GM08714 (cell line): ENCODE measurements at regions not wholly inside any gene's neighbourhood (a gene's known extent, or its start where the extent isn't known, plus 50 kb on each side); places are given as distances from the start of the nearest gene placed in this dataset.

Experiments used
- H3K4me3 ChIP-seq: fragments of 200-500 bp; sonication (Bioruptor generic); 2 replicates; pipeline ENCODE4 v1.5.1; 2014; ENCODE audit warnings: mild to moderate bottlenecking, low read length, inconsistent platforms
- ZNF274 ChIP-seq: IDR thresholded peaks from 2 replicates; pipeline ENCODE4 v1.6.1; 2012; ENCODE audit warnings: mild to moderate bottlenecking, low read depth, low read length

DNA sequence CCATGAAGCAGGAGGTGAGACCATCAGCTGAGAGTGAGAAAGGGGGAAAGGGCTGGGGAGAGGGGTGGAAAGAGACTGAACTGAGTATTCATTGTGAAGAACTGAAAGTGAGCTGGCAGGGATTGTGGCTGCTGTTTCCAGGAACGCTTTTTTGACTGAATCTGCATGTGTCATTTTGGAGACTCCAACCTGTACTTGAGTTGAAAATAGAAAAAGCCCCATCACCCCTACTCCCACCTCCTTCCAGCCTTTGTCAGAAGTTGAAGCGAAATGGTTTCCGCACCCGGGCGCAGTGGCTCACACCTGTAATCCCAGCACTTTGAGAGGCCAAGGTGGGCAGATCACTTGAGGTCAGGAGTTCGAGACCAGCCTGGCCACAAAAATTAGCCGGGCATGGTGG lies 128.0 kb upstream of the GPR12 start:
- no peak for TF ChIP-seq ZNF274
- no peak overlapping the region for H3K4me3 ChIP-seq

DNA sequence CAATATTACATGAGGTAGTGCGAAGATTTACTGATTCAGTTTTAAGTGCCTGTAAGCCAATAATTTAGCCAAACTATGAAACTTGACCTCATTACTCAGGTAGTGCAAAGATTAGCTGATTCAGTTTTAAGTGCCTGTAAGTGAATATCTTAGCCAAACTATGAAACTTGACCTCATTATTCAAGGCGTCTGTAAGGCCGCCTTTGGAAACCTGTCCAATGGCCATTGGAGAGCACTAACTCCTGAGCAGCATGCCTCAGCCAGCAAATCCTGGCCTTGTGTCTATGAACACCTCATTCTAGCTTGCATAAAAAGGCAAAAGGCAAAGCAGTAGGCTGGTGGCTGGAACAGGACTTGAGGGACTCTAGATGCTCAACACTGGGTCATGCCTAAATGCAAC lies 127.0 kb upstream of the GPR12 start:
- no peak overlapping the region for H3K4me3 ChIP-seq
- TF ChIP-seq ZNF274, result no peak

DNA sequence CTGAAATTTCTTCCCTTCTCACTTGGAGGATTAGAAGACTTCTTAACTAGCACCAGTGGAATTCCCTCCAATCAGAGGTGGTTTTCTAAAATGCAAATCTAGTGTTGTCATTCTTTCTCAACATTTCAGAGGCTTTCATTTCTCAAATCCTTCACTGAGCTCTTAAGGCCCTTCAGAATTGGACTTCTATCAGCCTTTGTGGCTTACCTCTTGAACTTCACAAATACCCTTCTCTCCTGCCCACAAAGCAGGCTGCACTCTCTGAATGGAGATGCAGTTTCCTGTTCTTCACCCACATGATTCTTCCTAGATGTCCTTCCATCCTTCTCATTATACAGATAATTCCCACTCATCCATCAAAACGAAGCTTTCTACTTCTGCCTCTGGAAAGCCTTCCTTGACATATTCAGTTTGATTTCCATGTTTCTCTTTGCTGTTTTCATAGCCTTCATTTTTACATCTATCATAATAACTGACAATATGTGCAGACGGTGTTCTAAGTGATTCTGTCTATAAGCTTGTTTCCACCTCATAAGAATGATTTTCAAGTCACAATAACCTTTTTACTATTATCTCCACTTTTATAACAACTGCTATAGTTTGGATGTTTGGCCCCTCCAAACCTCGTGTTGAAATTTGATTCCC lies 123.1 kb upstream of the GPR12 start:
- no peak for TF ChIP-seq ZNF274
- no peak overlapping the region for H3K4me3 ChIP-seq

DNA sequence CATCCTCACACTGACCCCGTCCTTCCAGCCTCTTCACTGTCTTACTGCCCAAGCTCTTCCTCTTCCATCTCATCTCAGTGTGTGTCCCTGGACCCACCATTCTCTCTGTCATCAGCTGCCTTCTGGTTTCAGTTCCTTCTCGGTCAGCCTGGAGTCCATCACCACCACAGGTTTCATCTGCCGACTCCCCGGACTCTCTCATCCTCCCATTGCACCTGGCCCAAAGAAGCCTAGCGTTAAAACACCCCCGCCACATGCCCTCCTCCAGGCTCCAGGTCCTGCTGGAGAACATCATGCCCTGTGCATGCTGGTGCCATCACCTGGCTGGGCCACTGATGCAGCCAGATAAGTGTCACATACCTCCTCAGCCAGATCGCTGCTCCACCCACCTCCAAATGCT lies 122.1 kb upstream of the GPR12 start:
- no peak overlapping the region for H3K4me3 ChIP-seq
- no peak for TF ChIP-seq ZNF274

DNA sequence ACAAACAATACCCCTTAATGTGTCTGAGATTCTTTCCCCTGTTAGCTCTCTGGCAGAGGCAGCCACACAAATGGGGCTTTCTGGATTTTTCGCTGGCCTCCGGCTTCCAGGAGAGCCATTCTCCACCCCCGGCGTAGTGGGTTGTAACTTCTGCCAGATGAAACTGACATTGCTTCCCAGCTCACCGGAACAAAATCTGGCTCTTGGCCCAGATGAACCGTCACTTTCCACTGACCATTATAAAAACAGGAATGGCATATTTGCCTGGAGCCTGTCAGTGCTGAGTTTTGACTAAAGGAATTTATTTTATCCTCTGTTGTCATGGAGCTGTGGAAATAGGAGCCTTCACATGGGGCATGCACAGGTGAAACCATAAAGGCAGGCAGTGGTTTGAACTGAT lies 120.6 kb upstream of the GPR12 start:
- H3K4me3 ChIP-seq, result no peak overlapping the region

DNA sequence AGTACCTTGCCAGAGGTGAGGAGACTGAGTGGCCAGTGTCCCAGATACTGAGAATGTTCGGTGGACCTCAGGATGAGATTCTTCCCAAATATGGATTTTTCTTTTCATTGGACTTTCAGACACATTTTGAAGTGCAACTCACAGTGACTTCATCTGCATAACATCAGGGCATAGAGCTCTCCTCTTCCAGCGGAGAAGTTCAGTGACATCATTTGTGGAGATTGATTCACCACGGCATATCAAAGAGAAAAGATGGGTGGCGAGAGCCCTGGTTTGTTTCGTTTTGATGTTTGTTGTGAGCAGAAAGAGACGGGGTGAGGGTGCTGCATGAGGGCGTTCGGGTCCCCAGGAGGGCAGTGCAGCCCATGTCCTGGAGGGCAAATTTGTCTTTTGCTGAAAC lies 120.1 kb upstream of the GPR12 start:
- no peak for TF ChIP-seq ZNF274
- H3K4me3 ChIP-seq, result no peak overlapping the region

More for the DNA sequence above, 120.6 kb upstream of the GPR12 start:
- no peak for TF ChIP-seq ZNF274

DNA sequence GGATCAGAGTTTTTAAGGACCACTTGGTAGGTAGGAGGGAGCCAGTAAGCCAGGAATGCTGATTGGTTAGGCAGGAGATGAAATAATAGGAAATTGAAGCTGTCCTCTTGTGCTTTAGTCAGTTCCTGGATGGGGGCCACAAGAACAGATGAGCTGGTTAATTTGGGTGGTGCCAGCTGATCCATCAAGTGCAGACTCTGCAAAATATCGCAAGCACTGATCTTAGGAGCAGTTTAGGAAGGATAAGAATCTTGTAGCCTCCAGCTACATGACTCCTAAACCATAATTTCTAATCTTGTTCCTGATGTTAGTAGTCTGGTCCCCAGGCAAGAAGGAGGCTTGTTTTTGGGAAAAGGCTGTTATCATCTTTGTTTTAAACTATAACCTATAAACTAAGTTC lies 117.9 kb upstream of the GPR12 start:
- no peak overlapping the region for H3K4me3 ChIP-seq
- TF ChIP-seq ZNF274, result no peak

DNA sequence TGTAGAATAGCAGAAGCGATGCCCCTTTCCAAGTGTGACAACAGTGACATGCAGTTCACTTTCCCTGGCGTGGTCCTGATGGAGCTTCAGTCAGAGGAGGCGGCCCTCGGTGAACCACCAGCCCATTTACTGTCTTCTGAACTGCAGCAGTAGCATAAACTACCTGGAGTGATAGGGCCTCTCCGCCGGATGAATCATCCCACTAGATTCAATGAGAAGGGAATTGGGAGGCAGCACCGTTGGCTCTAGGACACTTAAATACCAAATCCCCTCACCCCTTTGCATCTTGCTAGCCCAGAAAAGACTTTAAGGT lies 112.8 kb upstream of the GPR12 start:
- no peak overlapping the region for H3K4me3 ChIP-seq
- no peak for TF ChIP-seq ZNF274

DNA sequence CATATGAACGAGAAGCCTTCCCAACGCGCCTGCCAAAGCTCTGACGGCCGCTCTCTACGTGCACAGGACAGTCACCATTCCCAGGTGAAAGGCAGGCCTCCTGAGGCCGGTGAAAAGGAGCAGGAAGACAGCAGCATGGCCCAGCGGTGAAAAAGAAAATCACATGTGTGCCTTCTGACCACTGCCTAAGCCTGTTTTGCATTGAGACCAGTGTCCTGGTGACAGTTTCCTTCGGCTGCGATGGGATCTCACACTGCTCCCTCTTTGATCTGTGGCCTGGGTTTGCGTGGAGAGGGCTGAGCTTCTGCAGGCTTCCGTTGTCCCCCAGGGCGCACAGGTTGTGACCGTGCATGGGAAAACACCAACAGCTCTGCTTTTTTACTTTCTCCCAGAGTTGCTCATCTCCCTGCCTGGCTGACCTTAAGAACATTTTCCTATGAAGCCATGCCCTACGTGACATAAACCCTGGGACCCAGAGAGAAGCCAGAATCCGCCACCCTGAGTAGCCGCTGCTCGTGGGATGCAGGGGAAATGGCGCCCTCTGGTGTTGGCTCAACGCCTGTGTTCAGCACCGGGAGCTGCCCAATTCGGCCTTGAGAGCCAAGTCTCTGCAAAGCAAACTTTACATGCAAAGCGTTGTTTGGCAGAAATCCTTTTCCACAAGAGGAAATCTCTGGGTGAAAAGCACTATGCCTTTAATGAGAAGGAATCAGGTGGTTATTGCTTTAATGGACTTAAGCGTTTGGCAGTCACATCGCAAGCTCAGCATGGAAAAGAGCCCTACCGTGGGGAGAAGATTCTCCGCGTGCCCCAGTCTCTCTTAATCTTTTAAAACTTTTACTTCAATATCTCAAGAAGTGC lies 112.2 kb upstream of the GPR12 start:
- no peak for TF ChIP-seq ZNF274

DNA sequence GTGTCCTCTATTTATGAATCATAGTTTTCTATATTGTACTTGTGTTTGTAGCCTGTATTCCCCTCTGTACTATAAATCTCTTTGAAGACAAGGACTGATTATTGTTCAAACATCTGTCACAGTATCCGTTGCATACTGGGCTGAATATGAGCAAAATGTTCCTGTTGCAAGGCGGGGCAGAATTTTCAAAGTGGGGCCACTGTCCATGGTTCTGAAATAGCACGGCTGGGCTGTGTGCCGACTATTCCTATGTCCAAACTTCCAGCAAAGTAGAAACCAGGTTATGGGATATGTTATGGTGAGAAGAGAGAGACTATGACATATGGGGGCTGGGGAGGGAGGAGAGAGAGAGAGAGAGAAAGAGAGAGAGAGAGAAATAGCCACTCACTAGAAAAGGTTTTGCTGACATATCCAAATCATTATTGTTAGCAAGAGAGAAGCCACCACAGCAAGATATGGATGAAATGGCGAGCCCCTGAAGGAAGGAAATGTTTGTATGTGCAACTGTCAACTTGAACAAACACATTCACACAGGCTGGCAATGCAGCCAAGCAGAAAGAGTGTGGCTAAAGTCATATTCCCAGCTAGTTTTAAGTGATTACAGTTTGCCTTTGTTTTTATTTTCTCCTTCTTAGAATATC lies 107.0 kb upstream of the GPR12 start:
- TF ChIP-seq ZNF274, result no peak
- H3K4me3 ChIP-seq, result no peak overlapping the region

More for the DNA sequence above, 112.2 kb upstream of the GPR12 start:
- H3K4me3 ChIP-seq, result no peak overlapping the region

DNA sequence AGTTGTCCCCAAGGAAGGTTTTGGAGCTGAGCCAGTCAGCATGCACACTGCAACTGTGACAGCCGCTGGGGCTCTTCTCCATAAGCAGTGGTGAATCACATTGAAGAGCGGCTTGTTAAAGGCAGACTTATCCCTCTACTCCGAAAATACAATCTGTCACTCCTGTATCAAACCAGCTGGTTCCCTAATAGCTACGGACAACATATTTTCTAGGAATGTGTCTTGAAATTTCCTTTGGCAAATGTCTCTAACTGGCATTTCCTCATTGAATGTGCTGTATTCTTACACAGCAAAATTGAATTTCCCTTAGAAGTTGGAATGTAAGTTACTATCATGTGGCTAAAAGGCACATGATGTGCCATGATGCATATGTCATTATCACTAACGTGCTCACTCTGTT lies 104.0 kb upstream of the GPR12 start:
- no peak for TF ChIP-seq ZNF274
- no peak overlapping the region for H3K4me3 ChIP-seq

DNA sequence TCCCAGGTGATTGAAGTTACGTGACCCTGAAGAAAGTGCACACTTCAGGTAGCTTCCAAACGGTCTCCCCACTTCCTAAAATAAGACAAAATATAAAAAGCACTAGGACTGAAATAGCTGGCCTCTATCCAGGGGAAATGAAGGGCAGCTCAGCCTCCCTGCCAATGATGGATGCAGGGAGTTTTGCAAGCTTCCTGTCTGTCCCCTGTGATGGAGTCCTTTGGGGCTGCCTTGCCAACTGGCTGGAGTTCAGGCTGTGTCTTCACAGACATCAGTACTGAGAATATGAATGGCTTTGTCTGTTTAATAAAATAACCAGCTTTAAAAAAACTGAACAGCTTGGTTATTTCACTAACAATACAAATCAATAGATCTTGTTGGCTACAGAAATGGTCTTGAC lies 101.4 kb upstream of the GPR12 start:
- TF ChIP-seq ZNF274, result no peak
- no peak overlapping the region for H3K4me3 ChIP-seq

DNA sequence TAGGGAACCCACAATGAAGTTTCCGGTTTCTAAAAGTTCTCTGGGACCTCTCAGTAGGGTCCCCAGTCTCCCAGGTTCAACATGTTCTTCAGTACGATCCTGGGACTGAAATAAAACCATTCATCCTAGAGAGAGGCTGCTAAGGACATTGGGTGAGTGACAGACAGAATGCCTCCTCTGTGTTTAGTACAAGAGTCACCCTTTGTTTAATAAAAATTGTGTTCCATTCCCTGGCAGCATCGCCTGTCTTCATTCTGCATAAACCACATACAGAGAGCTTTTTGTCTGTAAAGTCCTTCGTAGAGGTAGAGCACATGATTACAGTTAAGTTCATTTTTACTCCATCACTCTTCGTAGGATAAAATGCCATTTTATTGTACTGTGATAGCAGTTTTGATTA lies 95.3 kb upstream of the GPR12 start:
- TF ChIP-seq ZNF274, result no peak
- H3K4me3 ChIP-seq, result no peak overlapping the region

DNA sequence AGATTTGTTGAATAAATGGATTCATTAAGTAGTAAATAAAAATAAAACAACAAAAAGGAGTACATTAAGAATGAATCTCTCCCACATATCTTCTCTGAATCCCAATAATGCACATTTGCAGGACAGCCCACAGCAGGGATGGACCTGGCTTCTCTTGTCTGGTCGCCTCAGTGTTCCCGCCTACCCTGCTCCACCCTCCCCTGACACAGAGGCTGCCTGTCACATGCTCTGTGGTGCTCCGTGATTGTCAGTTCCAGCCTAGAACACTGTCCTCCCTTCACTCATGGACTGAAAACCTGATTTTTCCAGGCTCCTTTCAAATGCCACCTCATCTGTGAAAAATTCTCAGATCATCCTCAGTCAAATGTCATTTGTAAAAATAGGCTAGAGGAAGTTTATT lies 94.5 kb upstream of the GPR12 start:
- H3K4me3 ChIP-seq, result no peak overlapping the region
- no peak for TF ChIP-seq ZNF274

DNA sequence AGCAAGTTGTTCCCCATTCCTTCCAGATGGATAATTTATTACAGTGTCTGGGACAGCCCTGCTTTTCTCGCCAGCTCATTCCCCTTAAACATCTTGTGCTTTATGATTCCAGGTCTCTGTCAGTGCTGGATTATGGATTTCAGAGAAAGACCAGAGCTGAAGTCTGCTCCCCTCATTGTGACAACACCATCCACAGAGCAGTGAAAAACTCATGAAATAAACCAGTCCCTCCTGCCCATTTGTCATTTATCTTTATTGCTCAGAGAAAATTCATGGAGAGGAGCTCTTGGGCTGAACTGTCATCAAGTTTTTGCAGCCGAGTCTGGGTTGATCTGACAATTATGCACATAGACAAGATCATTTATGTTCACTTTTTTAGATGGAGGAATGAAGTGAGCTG lies 92.7 kb upstream of the GPR12 start:
- no peak for TF ChIP-seq ZNF274
- H3K4me3 ChIP-seq, result no peak overlapping the region
